Vagina (tissue), 2 donors: ENCODE measurements at regions not wholly inside any gene's neighbourhood (a gene's known extent, or its start where the extent isn't known, plus 50 kb on each side); places are given as distances from the start of the nearest gene placed in this dataset.
"Not testable (repeated sequence)": the region's sequence is repeated elsewhere in the genome, so short reads cannot be mapped to it uniquely, and the experiment has no call there.

Experiments
- CTCF ChIP-seq, 3 experiments: fragments of 450-650 bp in 2 of 3; fragments of 200-600 bp in 1 of 3; sonication (generic) in 1 of 3; IDR thresholded peaks; one replicate each; pipeline ENCODE4 v1.5.1; 2017 to 2019; ENCODE audit warnings: antibody characterized with exemption in 3 of 3, mild to moderate bottlenecking in 2 of 3, moderate library complexity in 2 of 3
- POLR2A ChIP-seq, 2 donors: fragments of 450-650 bp; IDR thresholded peaks; one replicate each; pipeline ENCODE4 v1.6.1; 2017; ENCODE audit warnings: antibody characterized with exemption in 2 of 2, mild to moderate bottlenecking in 2 of 2, moderate library complexity in 2 of 2
- POLR2AphosphoS5 ChIP-seq, 2 donors: sonication (generic); formaldehyde crosslinking; IDR thresholded peaks; one replicate each; pipeline ENCODE4 v1.9.0; 2017; ENCODE audit warnings: antibody characterized with exemption in 2 of 2, mild to moderate bottlenecking in 2 of 2, low read depth in 1 of 2; ENCODE audit not compliant: insufficient read depth in 1 of 2

GRCh38 chr1:228892200-228892599 lies 156.9 kb downstream of the RHOU start:
- not testable (repeated sequence) for TF ChIP-seq CTCF (IDR thresholded peaks at IDR 0.05); POLR2A (IDR thresholded peaks at IDR 0.05); POLR2AphosphoS5 (IDR thresholded peaks at IDR 0.05; ENCODE audit: insufficient read depth in 1 of 2, low read depth in 1 of 2)
